HG03139 (cell line): ENCODE measurements at regions not wholly inside any gene's neighbourhood (a gene's known extent, or its start where the extent isn't known, plus 50 kb on each side); places are given as distances from the start of the nearest gene placed in this dataset.
"Not testable (repeated sequence)": the region's sequence is repeated elsewhere in the genome, so short reads cannot be mapped to it uniquely, and the experiment has no call there.

Experiments used
- ATAC-seq: cut with Tn5 transposase; IDR thresholded peaks from one replicate; pipeline ENCODE4 v1.9.1; 2021; ENCODE audit not compliant: unreplicated experiment

DNA sequence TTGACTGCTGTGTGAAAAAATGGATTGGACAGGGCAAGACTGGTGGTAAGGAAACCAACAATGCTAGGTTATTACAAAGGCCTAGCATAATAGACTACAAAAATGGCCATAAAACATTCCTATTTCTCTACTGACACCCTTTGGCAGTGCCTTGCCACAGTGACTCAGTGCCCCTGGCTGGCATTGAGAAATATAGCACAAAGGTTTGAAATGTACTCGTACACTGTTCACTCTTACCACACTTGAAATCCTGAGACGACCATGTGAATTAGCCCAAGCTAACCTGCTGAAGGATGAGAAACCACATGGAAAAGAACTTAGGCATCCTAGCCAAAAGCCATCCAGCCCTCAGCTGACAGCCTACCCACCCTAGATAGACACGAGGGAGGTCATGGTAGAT, 149.8 kb upstream of the PALMD start:
- ATAC-seq: no peak

- ATAC-seq: no peak
Measured at GRCh38 chr1:99497690-99498089, 148.2 kb upstream of the PALMD start.

DNA sequence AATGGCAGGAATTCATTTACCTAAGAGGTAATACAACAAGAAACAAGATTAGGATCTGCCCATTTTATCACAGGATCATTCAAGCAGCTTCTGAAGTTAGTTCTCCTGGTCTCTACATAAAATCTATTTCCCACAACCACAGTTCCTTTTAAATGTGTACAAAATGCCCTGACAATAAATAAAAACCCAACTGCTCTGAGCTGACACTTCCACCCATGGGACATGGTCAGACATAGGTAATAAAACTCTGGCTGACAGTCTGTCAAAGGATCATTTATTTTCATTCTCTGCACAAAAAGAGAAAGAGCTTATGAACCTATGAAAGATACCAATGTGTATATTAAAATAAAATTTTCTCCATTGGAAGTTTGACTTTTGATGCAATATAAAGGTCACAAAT, 145.4 kb upstream of the PALMD start:
- ATAC-seq: no peak

GRCh38 chr1:99501871-99502270, 144.0 kb upstream of the PALMD start:
- ATAC-seq: no peak

DNA sequence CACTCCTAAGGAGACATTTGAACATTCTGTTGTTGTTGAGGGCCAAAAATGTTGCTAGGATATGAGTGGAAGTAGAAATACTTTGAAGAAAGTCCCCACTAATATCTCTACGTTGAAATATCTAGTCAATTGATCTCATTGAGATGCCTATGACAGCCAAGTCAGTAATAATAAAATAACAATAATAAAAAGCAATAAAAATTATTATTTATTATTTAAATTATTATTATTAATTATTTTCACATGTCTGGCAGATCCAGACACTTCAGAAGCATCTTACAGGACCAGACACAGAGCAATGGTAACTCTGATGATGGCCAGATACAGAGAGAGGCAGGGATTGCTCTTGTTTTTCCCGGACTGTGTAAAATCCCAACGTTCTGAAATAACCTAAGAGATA, 143.5 kb upstream of the PALMD start:
- ATAC-seq: no peak

- no peak for ATAC-seq
Measured at GRCh38 chr1:99503276-99503747, 142.6 kb upstream of the PALMD start.

- ATAC-seq: no peak
Measured at GRCh38 chr1:99504287-99504686, 141.6 kb upstream of the PALMD start.

GRCh38 chr1:99506631-99507030, 139.3 kb upstream of the PALMD start:
- no peak for ATAC-seq

- not testable (repeated sequence) for ATAC-seq
Measured at GRCh38 chr1:99507446-99507845, 138.5 kb upstream of the PALMD start.

GRCh38 chr1:99507906-99508732, 137.8 kb upstream of the PALMD start:
- no peak for ATAC-seq

- ATAC-seq: not testable (repeated sequence)
Measured at GRCh38 chr1:99508733-99509445, 137.0 kb upstream of the PALMD start.

DNA sequence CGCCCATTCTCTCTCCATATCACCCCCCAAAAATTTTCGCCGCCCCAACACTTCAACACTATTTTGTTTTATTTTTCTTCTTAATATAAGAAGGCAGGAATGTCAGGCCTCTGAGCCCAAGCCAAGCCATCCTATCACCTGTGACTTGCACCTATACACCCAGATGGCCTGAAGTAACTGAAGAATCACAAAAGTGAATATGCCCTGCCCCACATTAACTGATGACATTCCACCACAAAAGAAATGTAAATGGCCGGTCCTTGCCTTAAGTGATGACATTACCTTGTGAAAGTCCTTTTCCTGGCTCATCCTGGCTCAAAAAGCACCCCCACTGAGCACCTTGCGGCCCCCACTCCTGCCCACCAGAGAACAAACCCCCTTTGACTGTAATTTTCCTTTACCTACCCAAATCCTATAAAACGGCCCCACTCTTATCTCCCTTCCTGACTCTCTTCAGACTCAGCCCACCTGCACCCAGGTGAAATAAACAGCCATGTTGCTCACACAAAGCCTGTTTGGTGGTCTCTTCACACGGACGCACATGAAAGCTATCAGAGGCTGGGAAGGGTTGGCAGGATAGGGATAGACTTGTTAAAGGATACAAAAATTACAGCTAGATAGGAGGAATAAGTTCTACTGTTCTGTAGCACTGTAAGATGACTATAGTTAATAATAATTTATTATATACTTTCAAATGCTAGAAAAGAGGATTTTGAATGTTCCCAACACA, 130.9 kb upstream of the PALMD start:
- not testable (repeated sequence) for ATAC-seq

DNA sequence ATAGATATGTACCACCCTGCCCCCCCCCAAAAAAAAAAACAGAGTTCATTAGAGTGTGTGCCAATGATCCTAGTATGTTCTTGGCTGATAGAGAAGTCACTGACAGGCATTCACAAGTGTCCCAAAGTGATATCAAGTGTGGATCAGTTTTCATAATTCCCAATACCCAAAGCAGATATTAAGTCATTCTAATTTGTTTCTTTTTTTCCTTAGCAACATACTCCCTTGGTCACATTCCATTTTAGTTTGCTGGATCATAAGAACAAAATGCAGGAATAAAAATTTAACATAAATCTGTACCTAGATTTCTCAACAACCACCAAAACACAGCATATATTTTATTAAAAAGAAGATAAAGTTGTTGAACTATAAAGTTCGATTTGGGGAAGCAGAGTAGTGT, 129.8 kb upstream of the PALMD start:
- no peak for ATAC-seq

DNA sequence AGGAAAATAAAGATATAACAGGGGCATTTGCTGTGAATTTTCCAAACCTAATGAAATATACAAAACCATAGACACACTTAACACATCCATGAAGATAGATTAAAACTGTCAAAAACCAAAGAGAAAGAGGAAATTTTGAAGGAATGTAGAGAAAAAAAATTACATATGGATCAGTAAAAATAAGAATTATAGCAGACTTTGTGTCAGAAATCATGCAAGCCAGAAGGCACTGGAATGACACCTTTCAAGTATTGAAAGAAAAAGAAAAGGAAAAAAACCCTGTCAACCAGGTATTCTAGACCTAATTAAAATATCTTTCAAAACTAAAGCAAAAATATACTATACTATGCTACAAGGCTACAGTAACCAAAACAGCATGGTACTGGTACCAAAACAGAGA, 125.8 kb upstream of the PALMD start:
- no peak for ATAC-seq

- no peak for ATAC-seq
Measured at GRCh38 chr1:99525331-99525730, 120.6 kb upstream of the PALMD start.

GRCh38 chr1:99527078-99527477, 118.8 kb upstream of the PALMD start:
- ATAC-seq: no peak

DNA sequence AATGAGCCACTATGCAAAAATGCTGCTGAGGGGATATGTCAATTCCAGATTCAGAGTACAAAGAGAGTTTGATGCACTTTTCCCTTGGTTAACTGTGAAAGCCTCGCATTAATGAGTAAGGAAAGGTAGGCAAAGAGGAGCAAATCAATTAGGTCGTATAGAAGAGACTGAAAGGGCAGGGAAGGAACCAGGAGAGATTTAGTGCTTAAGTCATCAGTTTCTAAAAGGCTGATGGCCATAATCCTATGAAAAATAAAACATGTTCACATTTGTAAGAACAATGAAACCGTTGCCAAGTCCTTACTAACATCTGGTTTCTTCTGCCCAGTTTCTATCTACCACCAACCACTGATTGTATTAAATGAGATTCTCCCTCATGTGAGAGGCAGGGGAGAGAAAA, 118.4 kb upstream of the PALMD start:
- no peak for ATAC-seq

DNA sequence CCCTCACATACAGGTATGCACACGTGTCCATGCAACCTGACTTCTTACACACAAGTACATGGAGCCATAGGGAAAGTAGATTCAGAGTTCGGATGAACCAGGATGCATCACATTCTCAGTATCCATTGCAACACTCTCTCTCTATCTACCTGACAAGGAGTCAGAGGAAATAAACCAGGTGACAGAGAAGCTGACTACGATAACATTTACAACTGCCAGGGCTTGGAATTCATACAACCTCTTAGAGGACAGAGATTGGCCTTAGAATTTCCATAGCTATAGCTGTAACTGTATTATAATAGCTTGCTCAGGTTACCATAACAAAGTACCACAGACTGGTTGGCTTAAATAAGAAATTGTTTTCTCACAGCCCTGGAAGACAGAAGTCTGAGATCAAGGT, 116.9 kb upstream of the PALMD start:
- no peak for ATAC-seq

DNA sequence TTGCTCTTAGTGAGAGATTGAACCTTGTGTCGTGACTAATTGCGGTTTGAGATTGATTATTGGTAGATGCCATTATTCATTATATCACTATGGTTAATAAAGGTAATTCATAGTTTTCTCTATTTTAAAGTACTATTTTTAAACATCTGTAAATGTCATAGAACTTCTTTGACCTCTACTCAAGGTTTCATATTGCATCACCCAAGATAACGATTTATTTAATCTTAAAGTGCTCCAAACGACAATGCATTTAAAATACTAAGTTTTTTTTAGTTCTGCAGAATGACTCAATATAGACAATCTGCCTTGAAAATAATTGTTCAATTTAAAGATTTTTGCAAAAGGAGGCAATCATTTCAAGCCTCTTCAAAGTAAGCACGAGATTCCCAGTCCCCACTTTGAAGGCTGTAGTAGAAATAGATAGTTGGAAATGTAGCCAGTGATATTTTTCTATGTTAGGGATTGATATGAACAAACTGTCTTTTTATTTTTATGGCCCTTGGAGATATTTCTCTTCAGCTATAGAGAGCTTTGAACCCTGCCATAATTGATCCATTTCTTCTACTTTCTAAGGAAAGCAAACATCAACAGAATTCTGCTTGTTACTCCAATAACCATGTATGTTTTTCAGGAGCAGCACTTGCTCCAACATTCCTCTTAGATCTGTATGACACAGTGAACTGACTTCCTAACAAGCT, 114.2 kb upstream of the PALMD start:
- no peak for ATAC-seq

DNA sequence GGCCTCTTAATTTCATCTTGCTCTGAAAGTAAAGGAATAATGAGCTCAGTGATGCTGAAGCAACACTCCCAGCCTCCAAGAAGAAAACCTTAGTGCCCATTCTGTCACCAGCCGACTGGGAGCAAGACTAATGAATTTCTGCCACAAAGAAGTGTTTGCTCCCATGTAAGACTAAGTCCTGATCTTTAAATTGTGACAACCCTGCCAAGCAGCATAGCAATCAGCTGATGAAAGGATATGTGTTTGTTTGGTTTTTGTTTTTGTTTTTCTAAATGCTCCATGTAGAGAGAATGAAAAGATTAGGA, 113.7 kb upstream of the PALMD start:
- no peak for ATAC-seq

DNA sequence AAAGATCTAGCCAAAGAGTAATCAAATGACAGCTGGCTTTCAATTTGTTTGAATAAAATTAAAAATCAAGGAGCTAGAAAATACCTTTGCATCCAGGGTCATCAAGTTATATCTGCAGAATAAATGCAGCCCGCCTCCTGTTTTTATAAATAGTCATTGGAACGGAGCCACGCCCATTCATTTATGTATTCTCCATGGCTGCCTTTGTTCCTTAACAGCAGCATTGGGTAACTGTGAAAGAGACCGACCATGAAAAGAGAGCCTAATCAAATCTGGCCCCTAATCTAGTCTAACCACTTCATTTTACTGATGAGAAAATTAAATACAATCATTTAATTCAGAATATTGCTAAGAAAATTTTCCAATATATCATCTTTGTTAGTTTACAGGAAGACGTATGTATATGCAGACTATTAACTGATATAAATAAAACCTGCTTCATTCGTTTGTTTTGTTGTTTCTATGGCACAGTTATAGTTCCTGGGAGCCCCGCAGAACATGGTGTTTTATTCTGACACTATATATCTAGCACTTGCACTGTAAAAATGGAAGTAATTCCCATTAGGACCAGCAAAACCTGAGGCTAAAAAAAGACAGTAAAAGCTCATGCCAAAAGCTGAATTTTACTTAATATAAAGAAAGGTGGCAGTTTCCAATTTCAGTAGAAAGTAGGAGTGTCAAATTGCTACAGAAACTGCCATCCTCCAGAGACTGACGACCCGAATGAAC, 111.8 kb upstream of the PALMD start:
- ATAC-seq: no peak
